Upper lobe of left lung (tissue), 6 donors: ENCODE measurements at regions not wholly inside any gene's neighbourhood (a gene's known extent, or its start where the extent isn't known, plus 50 kb on each side); places are given as distances from the start of the nearest gene placed in this dataset.

Experiments
- ATAC-seq, 2 donors: fragments of 200-7000 bp; cut with Tn5 transposase; one replicate each; pipeline ENCODE4 v1.9.1; 2022; ENCODE audit warnings: mild to moderate bottlenecking in 2 of 2, moderate library complexity in 2 of 2; ENCODE audit not compliant: low FRiP score in 2 of 2
- DNase-seq, 2 donors: peaks; one replicate each; pipeline ENCODE4 v3.0.0-alpha.2; 2019 to 2020
- H3K27ac ChIP-seq, 4 donors: fragments of 200-600 bp; sonication (generic); one replicate each; pipeline ENCODE4 v1.5.1; 2016 to 2019
- H3K27me3 ChIP-seq, 4 donors: fragments of 200-600 bp; sonication (generic); one replicate each; pipeline ENCODE4 v1.5.1; 2017 to 2019
- H3K36me3 ChIP-seq, 4 donors: fragments of 200-600 bp; sonication (generic); one replicate each; pipeline ENCODE4 v1.5.1; 2016 to 2019
- H3K4me1 ChIP-seq, 4 donors: fragments of 200-600 bp; sonication (generic); one replicate each; pipeline ENCODE4 v1.5.1; 2018 to 2019
- H3K4me3 ChIP-seq, 4 donors: fragments of 200-600 bp; sonication (generic); one replicate each; pipeline ENCODE4 v1.5.1; 2017 to 2019; ENCODE audit warnings: mild to moderate bottlenecking in 2 of 4, moderate library complexity in 1 of 4
- H3K9me3 ChIP-seq, 4 donors: fragments of 200-600 bp; sonication (generic); one replicate each; pipeline ENCODE4 v1.5.1; 2018 to 2019
- CTCF ChIP-seq, 6 experiments: fragments of 450-650 bp in 4 of 6; fragments of 200-600 bp in 2 of 6; sonication (generic) in 2 of 6; IDR thresholded peaks; one replicate each; pipeline ENCODE4 v1.5.1; 2016 to 2019; ENCODE audit warnings: antibody characterized with exemption in 6 of 6
- EP300 ChIP-seq, 4 donors: sonication (generic); formaldehyde crosslinking; IDR thresholded peaks; one replicate each; pipeline ENCODE4 v1.5.1; 2017; ENCODE audit warnings: antibody characterized with exemption in 4 of 4, control low read depth in 2 of 4
- POLR2A ChIP-seq, 4 donors: fragments of 450-650 bp; IDR thresholded peaks; one replicate each; pipeline ENCODE4 v1.5.1; 2016 to 2017; ENCODE audit warnings: antibody characterized with exemption in 4 of 4, mild to moderate bottlenecking in 2 of 4
- POLR2AphosphoS5 ChIP-seq, 2 donors: sonication (generic); formaldehyde crosslinking; IDR thresholded peaks; one replicate each; pipeline ENCODE4 v1.5.1; 2017; ENCODE audit warnings: antibody characterized with exemption in 2 of 2
- WGBS, 2 donors: methylation state at CpG; one replicate each; pipeline ENCODE4 v1.1.5; 2017 to 2018; 5-methylcytosine and 5-hydroxymethylcytosine counted together
- donor health status: DM: no; HTN: no; CAD: no; lungs with moderate emphysema.
- donor health status: DM: no; HTN: yes; CAD: no; lungs with severe emphysema.

DNA sequence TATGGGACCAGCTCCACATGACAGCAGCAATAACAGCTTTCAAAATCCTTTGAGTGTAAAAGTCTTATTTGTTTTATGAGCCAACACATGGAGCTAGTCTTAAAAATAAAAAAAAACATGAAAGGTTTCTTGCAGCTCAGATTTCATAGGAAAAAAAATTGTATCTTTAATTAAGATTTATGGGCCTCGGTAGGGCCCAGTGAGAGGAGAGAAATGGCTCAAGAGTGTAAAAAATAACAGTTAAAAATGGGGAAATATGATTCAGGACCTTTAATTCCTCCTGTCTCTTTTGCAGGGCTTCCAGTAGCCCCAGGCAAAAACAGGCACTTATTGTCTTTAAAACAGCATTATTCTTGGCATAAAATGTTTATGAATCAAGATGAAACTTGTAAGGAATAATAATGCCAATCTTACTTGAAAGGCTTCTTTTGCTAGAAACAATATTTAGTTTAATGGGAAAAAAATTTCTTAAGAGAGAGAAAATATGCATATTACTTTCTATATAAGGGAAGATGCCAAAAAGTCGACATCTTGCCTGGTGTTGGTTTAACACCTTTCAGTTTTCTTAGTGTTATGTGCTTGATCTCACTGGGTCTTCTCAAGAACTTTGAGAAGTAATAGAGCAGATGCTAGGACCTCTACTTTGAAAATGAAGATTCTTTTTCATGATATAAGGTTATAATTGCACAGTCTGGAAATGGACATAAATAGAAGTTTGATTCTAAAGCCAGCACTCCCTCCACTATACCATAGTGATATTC lies 71.3 kb upstream of the SETBP1 start:
- H3K9me3 ChIP-seq, result no peaks in the 10 kb centered on the region
- ATAC-seq (no peak), DNase-seq (no peak)
- no peak overlapping the region for H3K4me3 ChIP-seq
- WGBS, 2 donors, result 64 to 76% methylated on average over 2 of the region's 2 CpGs
- H3K36me3 ChIP-seq, result no peaks in the 10 kb centered on the region
- no peaks in the 10 kb centered on the region for H3K4me1 ChIP-seq
- H3K27ac ChIP-seq, result no peak overlapping the region
- H3K27me3 ChIP-seq, result no peaks in the 10 kb centered on the region
- TF ChIP-seq EP300 (IDR thresholded peaks at IDR 0.05), result no peak
- no peak for TF ChIP-seq CTCF (IDR thresholded peaks at IDR 0.05)
- TF ChIP-seq POLR2A (IDR thresholded peaks at IDR 0.05), result no peak
- no peak for TF ChIP-seq POLR2AphosphoS5 (IDR thresholded peaks at IDR 0.05)

DNA sequence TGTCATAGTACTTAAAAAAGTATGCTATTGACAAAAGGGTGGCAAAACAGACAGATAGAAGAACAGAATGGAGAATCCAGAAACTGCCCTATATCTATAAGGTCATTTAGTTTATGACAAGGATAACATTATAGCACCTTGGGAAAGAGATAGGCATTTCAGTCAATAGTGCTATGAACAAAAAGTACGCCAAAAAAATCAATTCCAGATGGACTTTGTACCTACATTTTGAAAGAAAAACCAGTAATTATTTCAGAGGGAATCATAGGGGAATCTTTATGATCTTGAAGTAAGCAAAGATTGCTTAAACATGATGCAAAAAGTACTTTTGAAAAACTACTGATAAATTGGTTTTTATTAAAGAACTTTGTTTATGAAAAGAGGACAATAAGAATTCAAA lies 59.9 kb upstream of the SETBP1 start:
- 49 to 90% methylated on average over 1 of the region's 1 CpG for WGBS, 2 donors
- H3K4me3 ChIP-seq, result no peak overlapping the region
- H3K9me3 ChIP-seq, result no peaks in the 10 kb centered on the region
- no peak for DNase-seq
- ATAC-seq, result no peak
- H3K27ac ChIP-seq, result no peak overlapping the region
- no peaks in the 10 kb centered on the region for H3K4me1 ChIP-seq
- no peaks in the 10 kb centered on the region for H3K36me3 ChIP-seq
- no peaks in the 10 kb centered on the region for H3K27me3 ChIP-seq
- no peak for TF ChIP-seq POLR2A (IDR thresholded peaks at IDR 0.05)
- TF ChIP-seq POLR2AphosphoS5 (IDR thresholded peaks at IDR 0.05), result no peak
- no peak for TF ChIP-seq EP300 (IDR thresholded peaks at IDR 0.05)
- no peak for TF ChIP-seq CTCF (IDR thresholded peaks at IDR 0.05)

- ATAC-seq, result no peak
- no peak overlapping the region for H3K27ac ChIP-seq
- H3K4me1 ChIP-seq, result no peaks in the 10 kb centered on the region
- H3K36me3 ChIP-seq, result no peaks in the 10 kb centered on the region
- H3K27me3 ChIP-seq, result no peaks in the 10 kb centered on the region
- DNase-seq, result no peak
- no peaks in the 10 kb centered on the region for H3K9me3 ChIP-seq
- TF ChIP-seq CTCF (IDR thresholded peaks at IDR 0.05) (no peak), POLR2AphosphoS5 (IDR thresholded peaks at IDR 0.05) (no peak), POLR2A (IDR thresholded peaks at IDR 0.05) (no peak), EP300 (IDR thresholded peaks at IDR 0.05) (no peak)
- no peak overlapping the region for H3K4me3 ChIP-seq
These were observed 56.6 kb upstream of the SETBP1 start for GRCh38 chr18:44624052-44624451.

GRCh38 chr18:44625386-44625785 lies 55.3 kb upstream of the SETBP1 start:
- no peak overlapping the region for H3K4me3 ChIP-seq
- no peak overlapping the region for H3K27ac ChIP-seq
- no peaks in the 10 kb centered on the region for H3K36me3 ChIP-seq
- TF ChIP-seq CTCF (IDR thresholded peaks at IDR 0.05), result no peak
- TF ChIP-seq POLR2A (IDR thresholded peaks at IDR 0.05), result no peak
- no peak for TF ChIP-seq POLR2AphosphoS5 (IDR thresholded peaks at IDR 0.05)
- TF ChIP-seq EP300 (IDR thresholded peaks at IDR 0.05), result no peak
- H3K4me1 ChIP-seq, result no peaks in the 10 kb centered on the region
- no peaks in the 10 kb centered on the region for H3K27me3 ChIP-seq
- ATAC-seq, result no peak
- no peaks in the 10 kb centered on the region for H3K9me3 ChIP-seq
- DNase-seq, result no peak
- 80 to 83% methylated on average over 3 of the region's 3 CpGs for WGBS, 2 donors

- DNase-seq (no peak), ATAC-seq (no peak)
- 90 to 100% methylated on average over 1 of the region's 1 CpG for WGBS, 2 donors
- H3K27me3 ChIP-seq, result no peaks in the 10 kb centered on the region
- no peak overlapping the region for H3K27ac ChIP-seq
- H3K4me1 ChIP-seq, result no peaks in the 10 kb centered on the region
- H3K36me3 ChIP-seq, result no peaks in the 10 kb centered on the region
- H3K4me3 ChIP-seq, result no peak overlapping the region
- TF ChIP-seq EP300 (IDR thresholded peaks at IDR 0.05) (no peak), POLR2A (IDR thresholded peaks at IDR 0.05) (no peak), POLR2AphosphoS5 (IDR thresholded peaks at IDR 0.05) (no peak), CTCF (IDR thresholded peaks at IDR 0.05) (no peak)
- H3K9me3 ChIP-seq, result no peaks in the 10 kb centered on the region
These were observed 54.5 kb upstream of the SETBP1 start for GRCh38 chr18:44626236-44626635.
